Right ventricle myocardium inferior (tissue), 1 donor: ENCODE measurements at regions not wholly inside any gene's neighbourhood (a gene's known extent, or its start where the extent isn't known, plus 50 kb on each side); places are given as distances from the start of the nearest gene placed in this dataset.

ENCODE experiments used
- ATAC-seq: fragments of 200-7000 bp; cut with Tn5 transposase; one replicate; pipeline ENCODE4 v1.9.1; 2020; ENCODE audit warnings: mild to moderate bottlenecking, moderate library complexity
- DNase-seq: peaks from one replicate; pipeline ENCODE4 v3.0.0; 2021; ENCODE audit errors: missing footprints
- intact Hi-C: fragments of 100-400 bp; cut with DNase I; formaldehyde crosslinking; loops from one replicate; pipeline ENCODE4 v1.11.0; 2022
- donor health status: DM: no; HTN: yes; CAD: no; lungs with severe emphysema.

- DNase-seq (no peak), ATAC-seq (no peak)
- intact Hi-C loops: no loop called here
These were observed 230.8 kb upstream of the CDH2 start for GRCh38 chr18:28407681-28408080.

GRCh38 chr18:28406533-28406932 is 229.6 kb upstream of the CDH2 start:
- no peak for DNase-seq
- intact Hi-C loops: no loop called here
- no peak for ATAC-seq

GRCh38 chr18:28404694-28405093 is 227.8 kb upstream of the CDH2 start:
- intact Hi-C loops: no loop called here
- ATAC-seq (no peak), DNase-seq (no peak)

DNA sequence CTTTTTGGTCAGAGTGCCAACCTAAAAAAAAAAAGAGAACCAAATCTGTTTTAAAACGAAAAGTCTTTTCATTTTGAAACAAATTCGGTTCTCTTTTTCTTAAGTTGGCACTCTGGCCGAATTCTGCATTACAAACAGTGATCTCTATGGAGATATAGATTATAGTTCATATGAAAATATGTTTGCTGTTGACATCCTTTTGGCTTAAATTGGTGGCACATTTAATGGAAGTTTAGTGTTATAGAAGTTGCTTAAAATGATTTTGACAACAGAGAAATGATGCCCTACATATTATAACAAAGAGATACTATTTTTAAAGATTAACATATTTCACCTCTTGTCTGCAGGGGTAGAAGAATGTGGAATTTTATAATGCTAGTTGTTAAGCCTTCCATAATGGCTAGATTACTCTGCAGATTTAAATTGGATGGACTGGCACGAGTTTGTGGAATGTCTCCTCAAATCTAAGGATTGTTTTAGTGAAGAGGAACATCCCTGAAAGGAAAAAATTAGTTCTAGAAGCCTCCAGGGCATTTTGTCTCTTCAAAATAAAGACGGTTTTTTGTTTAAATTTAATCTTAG is 222.9 kb upstream of the CDH2 start:
- intact Hi-C loops: no loop called here
- no peak for DNase-seq

GRCh38 chr18:28398471-28398870 is 221.5 kb upstream of the CDH2 start:
- ATAC-seq (no peak), DNase-seq (no peak)
- intact Hi-C loops: no loop called here

More for the DNA sequence above, 222.9 kb upstream of the CDH2 start:
- no peak for ATAC-seq

GRCh38 chr18:28390022-28390421 is 213.1 kb upstream of the CDH2 start:
- ATAC-seq (no peak), DNase-seq (no peak)
- intact Hi-C loops: no loop called here

- intact Hi-C loops: no loop called here
- ATAC-seq: no peak
- no peak for DNase-seq
These were observed 205.4 kb upstream of the CDH2 start for GRCh38 chr18:28382215-28382879.

DNA sequence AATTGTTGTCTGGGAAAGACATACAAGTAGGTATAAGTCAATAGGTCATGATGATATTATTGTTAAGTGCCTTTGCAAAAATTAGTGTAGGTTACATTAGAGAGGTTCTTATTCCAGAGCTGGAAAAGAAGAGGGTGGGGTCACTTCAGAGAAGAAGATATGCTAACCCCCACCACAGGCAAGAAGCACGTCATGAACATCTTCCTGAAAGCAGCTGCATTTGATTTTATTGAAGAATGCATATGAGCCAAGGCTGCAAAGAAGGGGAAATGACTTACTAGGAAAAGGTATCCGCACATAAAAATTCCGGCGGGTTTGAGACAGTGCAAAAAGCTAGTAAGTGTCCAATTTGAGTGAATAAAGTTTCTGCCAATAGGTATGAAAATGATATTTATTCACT is 195.3 kb upstream of the CDH2 start:
- intact Hi-C loops: no loop called here
- DNase-seq: no peak

DNA sequence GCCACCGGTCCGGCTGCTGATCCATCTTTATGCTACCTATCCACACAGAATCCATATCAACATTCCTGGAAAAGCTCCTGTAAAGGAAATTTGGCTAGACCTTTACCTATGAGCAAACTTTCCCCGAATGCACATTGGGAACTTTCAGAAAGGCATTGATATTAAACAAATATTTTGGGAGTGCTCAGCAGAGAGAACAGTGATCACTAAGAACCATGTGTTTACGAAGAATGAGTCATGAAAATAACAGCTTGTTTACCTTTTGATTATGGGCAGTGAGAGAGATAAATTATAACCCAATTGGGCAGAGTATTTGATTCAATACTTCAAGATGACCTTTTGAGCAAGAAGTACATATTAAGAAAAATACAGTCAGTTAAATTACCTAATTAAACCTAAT is 189.7 kb upstream of the CDH2 start:
- ATAC-seq (no peak), DNase-seq (no peak)
- intact Hi-C loops: no loop called here

More for the DNA sequence above, 195.3 kb upstream of the CDH2 start:
- no peak for ATAC-seq

- DNase-seq: no peak
- intact Hi-C loops: no loop called here
- no peak for ATAC-seq
These were observed 188.5 kb upstream of the CDH2 start for GRCh38 chr18:28365411-28365831.

DNA sequence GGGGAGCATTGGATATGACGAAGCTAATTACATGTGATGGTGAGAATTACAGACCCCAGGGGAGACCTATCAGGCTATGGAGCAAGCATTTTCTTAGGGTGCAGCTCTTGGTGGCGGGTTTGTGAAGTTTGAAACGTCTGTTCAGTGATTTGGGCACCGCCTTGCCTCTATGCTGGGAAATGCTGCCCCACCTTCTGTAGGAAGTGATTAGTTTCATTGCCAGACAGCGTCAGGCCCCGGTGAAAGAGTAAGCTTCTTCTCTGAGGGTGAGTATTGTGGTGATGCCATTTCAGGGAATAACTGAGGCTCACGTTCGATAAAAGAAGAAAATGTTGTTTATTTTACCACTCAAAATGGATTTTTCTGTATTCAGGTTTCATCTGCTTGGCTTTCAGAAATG is 186.2 kb upstream of the CDH2 start:
- DNase-seq (no peak), ATAC-seq (no peak)
- intact Hi-C loops: no loop called here

- DNase-seq (no peak), ATAC-seq (no peak)
- intact Hi-C loops: no loop called here
These were observed 182.2 kb upstream of the CDH2 start for GRCh38 chr18:28359176-28359575.

GRCh38 chr18:28357766-28358401 is 181.0 kb upstream of the CDH2 start:
- intact Hi-C loops: no loop called here
- no peak for ATAC-seq
- DNase-seq: no peak

- intact Hi-C loops: no loop called here
- ATAC-seq (no peak), DNase-seq (no peak)
These were observed 173.9 kb upstream of the CDH2 start for GRCh38 chr18:28350821-28351220.

GRCh38 chr18:28342231-28342630 is 165.3 kb upstream of the CDH2 start:
- DNase-seq (no peak), ATAC-seq (no peak)
- intact Hi-C loops: no loop called here

DNA sequence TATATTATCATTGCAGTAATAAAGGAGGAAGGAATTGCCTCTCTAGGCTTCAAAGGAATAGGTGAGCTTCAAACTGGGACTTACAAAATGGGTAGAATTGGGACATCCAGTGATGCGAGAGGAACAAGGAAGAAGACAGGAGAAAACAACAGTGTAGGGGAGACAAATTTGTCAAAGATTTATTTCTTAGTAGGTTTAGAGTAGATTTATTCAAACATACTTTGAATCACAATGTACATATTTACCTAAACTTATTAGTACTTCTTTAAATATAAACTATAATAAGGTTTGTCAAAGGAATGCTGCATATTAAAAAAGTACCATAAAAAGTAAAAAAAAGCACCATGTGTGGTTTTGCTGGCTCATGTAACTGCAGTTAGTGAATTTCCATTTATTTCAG is 161.4 kb upstream of the CDH2 start:
- no peak for DNase-seq
- no peak for ATAC-seq
- intact Hi-C loops: no loop called here

DNA sequence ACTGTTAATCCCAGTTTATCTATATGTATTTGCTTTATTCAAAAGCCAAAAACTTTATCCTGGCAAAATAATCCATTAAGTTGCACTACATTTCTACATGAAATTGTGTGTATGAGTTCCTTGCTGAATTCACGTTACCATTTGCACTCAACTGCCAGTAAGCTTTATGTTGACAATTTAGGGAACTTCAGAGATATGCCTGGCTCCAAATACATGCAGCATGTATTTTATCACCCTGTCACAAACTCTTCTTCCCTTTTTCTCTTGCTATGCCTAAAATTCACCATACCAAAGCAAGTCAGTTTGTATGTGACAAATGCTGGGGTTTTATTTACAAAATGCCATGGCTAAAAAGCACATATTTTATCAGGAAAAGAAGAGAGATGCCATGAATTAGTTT is 157.6 kb upstream of the CDH2 start:
- DNase-seq: no peak
- no peak for ATAC-seq
- intact Hi-C loops: no loop called here

GRCh38 chr18:28332071-28332470 is 155.1 kb upstream of the CDH2 start:
- intact Hi-C loops: no loop called here
- no peak for ATAC-seq

GRCh38 chr18:28331551-28331950 is 154.6 kb upstream of the CDH2 start:
- intact Hi-C loops: no loop called here
- no peak for ATAC-seq
- DNase-seq: no peak

More at GRCh38 chr18:28332071-28332470, 155.1 kb upstream of the CDH2 start:
- no peak for DNase-seq

- ATAC-seq (no peak), DNase-seq (no peak)
- intact Hi-C loops: no loop called here
These were observed 136.7 kb upstream of the CDH2 start for GRCh38 chr18:28313602-28314001.
